GM12875 (cell line): ENCODE measurements at regions not wholly inside any gene's neighbourhood (a gene's known extent, or its start where the extent isn't known, plus 50 kb on each side); places are given as distances from the start of the nearest gene placed in this dataset.

Source experiments
- H3K4me3 ChIP-seq: one replicate; pipeline ENCODE4 v1.5.1; 2011; ENCODE audit warnings: low read depth, low read length, control low read depth
- CTCF ChIP-seq: IDR thresholded peaks from 2 replicates; pipeline ENCODE4 v1.5.1; 2011; ENCODE audit warnings: low read depth, mild to moderate bottlenecking, control low read depth, inconsistent platforms, low read length, moderate library complexity, borderline replicate concordance; ENCODE audit not compliant: insufficient read depth

GRCh38 chr1:164210211-164210739, 348.7 kb upstream of the PBX1 start:
- no peak overlapping the region for H3K4me3 ChIP-seq
- no peak for TF ChIP-seq CTCF

GRCh38 chr1:164223378-164223777, 335.6 kb upstream of the PBX1 start:
- TF ChIP-seq CTCF = no peak
- no peak overlapping the region for H3K4me3 ChIP-seq

GRCh38 chr1:164225011-164225410, 334.0 kb upstream of the PBX1 start:
- no peak for TF ChIP-seq CTCF
- no peak overlapping the region for H3K4me3 ChIP-seq

- no peak for TF ChIP-seq CTCF
- H3K4me3 ChIP-seq = no peak overlapping the region
Measured at GRCh38 chr1:164226977-164227376, 332.0 kb upstream of the PBX1 start.

GRCh38 chr1:164228928-164229327, 330.1 kb upstream of the PBX1 start:
- H3K4me3 ChIP-seq = no peak overlapping the region
- TF ChIP-seq CTCF = no peak

GRCh38 chr1:164233149-164233548, 325.8 kb upstream of the PBX1 start:
- H3K4me3 ChIP-seq = no peak overlapping the region
- no peak for TF ChIP-seq CTCF

- no peak for TF ChIP-seq CTCF
- no peak overlapping the region for H3K4me3 ChIP-seq
Measured at GRCh38 chr1:164240081-164240480, 318.9 kb upstream of the PBX1 start.
